ENCODE measurements at regions not wholly inside any gene's neighbourhood (a gene's known extent, or its start where the extent isn't known, plus 50 kb on each side); places are given as distances from the start of the nearest gene placed in this dataset.
A peak's percentile ranks its signal among the peaks of the same experiment; 100 is the strongest.

DNA sequence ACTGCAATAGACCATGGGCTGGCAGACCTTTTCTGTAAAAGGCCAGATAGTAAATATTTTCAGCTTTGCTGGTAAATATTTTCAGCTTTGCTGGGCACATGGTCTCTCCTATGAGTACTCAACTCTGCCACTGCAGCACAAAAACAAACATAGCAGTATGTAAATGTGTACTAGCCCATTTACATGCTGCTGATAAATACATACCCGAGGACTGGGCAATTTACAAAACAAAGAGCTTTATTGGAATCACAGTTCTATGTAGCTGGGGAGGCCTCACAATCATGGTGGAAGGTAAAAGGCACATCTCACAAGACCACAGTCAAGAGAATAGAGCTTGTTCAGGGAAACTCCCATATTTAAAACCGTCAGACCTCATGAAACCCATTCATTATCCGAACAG, 793.0 kb downstream of the EDEM1 start:
- Mint-ChIP-seq H3K36me3 (ENCODE audit: low read depth) (peaks cover 5% of the 10 kb centered on the region), H3K27me3 (ENCODE audit: insufficient read depth) (no peaks in the 10 kb centered on the region), H3K27ac (no peak overlapping the region), H3K9me3 (peaks cover 20% of the 10 kb centered on the region), H3K4me1 (peaks cover 6% of the 10 kb centered on the region), H3K4me3 (no peak overlapping the region)
- no peak overlapping the region for H3K27ac ChIP-seq (ENCODE audit: low read depth, low read length)
- H3K4me1 ChIP-seq (ENCODE audit: control insufficient read depth, insufficient read depth, low read length): peaks cover 3% of the 10 kb centered on the region
- TF ChIP-seq CTCF (conservative IDR thresholded peaks at IDR 0.05): no peak
- H3K36me3 ChIP-seq (ENCODE audit: control insufficient read depth, insufficient read depth, low read length): no peaks in the 10 kb centered on the region
- DNase-seq: no peak
- no peak overlapping the region for H3K4me3 ChIP-seq (ENCODE audit: low read length)
- no peak overlapping the region for H3K9ac ChIP-seq (ENCODE audit: extremely low read depth, low read length, poor library complexity, severe bottlenecking)
- no peaks in the 10 kb centered on the region for H3K27me3 ChIP-seq (ENCODE audit: control insufficient read depth, insufficient read depth, low read length, poor library complexity, severe bottlenecking)
- H3K9me3 ChIP-seq (ENCODE audit: control insufficient read depth, low read length): peaks cover 22% of the 10 kb centered on the region
- WGBS, 2 experiments (ENCODE audit: insufficient coverage in 1 of 2, insufficient read length in 1 of 2): 62 to 100% methylated on average over 1 to 3 of the region's 3 CpGs

GRCh38 chr3:5994651-5995050, 807.1 kb downstream of the EDEM1 start:
- H3K4me3 ChIP-seq (ENCODE audit: low read length): no peak overlapping the region
- no peaks in the 10 kb centered on the region for H3K36me3 ChIP-seq (ENCODE audit: control insufficient read depth, insufficient read depth, low read length)
- Mint-ChIP-seq H3K9me3 (no peaks in the 10 kb centered on the region), H3K4me1 (peaks cover 3% of the 10 kb centered on the region), H3K4me3 (no peak overlapping the region), H3K36me3 (ENCODE audit: low read depth) (no peaks in the 10 kb centered on the region), H3K27ac (no peak overlapping the region), H3K27me3 (ENCODE audit: insufficient read depth) (no peaks in the 10 kb centered on the region)
- H3K27ac ChIP-seq (ENCODE audit: low read depth, low read length): no peak overlapping the region
- TF ChIP-seq CTCF (conservative IDR thresholded peaks at IDR 0.05): no peak
- 80 to 86% methylated on average over 1 of the region's 1 CpG for WGBS, 2 experiments (ENCODE audit: insufficient coverage in 1 of 2, insufficient read length in 1 of 2)
- no peak overlapping the region for H3K9ac ChIP-seq (ENCODE audit: extremely low read depth, low read length, poor library complexity, severe bottlenecking)
- H3K4me1 ChIP-seq (ENCODE audit: control insufficient read depth, insufficient read depth, low read length): no peaks in the 10 kb centered on the region
- no peaks in the 10 kb centered on the region for H3K9me3 ChIP-seq (ENCODE audit: control insufficient read depth, low read length)
- no peaks in the 10 kb centered on the region for H3K27me3 ChIP-seq (ENCODE audit: control insufficient read depth, insufficient read depth, low read length, poor library complexity, severe bottlenecking)
- peak; percentile 54 for DNase-seq

DNA sequence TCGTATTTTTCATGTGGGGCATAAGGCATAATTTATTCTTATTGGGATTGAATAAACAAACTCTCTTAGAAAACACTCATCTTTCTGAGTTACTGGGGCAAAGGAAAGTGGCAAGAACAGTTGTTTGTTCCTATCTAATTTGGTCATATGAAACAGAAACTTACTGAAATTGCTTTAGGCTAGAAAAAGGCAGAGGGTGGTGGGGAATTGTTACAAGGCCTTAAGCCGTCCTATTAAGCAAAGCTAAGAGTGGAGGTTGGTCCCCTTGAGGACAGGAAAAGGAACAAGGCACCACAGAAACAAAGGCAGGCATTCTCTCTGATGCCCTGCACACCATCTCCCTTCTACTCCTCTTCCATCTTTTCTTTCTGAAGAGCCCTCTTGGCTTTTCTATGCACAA, 830.9 kb downstream of the EDEM1 start:
- no peak for DNase-seq
- Mint-ChIP-seq H3K4me1 (no peaks in the 10 kb centered on the region), H3K27ac (no peak overlapping the region), H3K36me3 (ENCODE audit: low read depth) (peaks cover 3% of the 10 kb centered on the region), H3K9me3 (peaks cover 25% of the 10 kb centered on the region), H3K4me3 (no peak overlapping the region), H3K27me3 (ENCODE audit: insufficient read depth) (no peaks in the 10 kb centered on the region)
- peaks cover 6% of the 10 kb centered on the region for H3K9me3 ChIP-seq (ENCODE audit: control insufficient read depth, low read length)
- 90% methylated on average over 2 of the region's 2 CpGs; no CpG with 5 or more reads in 1 of the 2 experiments for WGBS, 2 experiments (ENCODE audit: insufficient coverage in 1 of 2, insufficient read length in 1 of 2)
- no peak overlapping the region for H3K9ac ChIP-seq (ENCODE audit: extremely low read depth, low read length, poor library complexity, severe bottlenecking)
- no peaks in the 10 kb centered on the region for H3K4me1 ChIP-seq (ENCODE audit: control insufficient read depth, insufficient read depth, low read length)
- no peak for TF ChIP-seq CTCF (conservative IDR thresholded peaks at IDR 0.05)
- no peak overlapping the region for H3K4me3 ChIP-seq (ENCODE audit: low read length)
- no peak overlapping the region for H3K27ac ChIP-seq (ENCODE audit: low read depth, low read length)
- no peaks in the 10 kb centered on the region for H3K36me3 ChIP-seq (ENCODE audit: control insufficient read depth, insufficient read depth, low read length)
- H3K27me3 ChIP-seq (ENCODE audit: control insufficient read depth, insufficient read depth, low read length, poor library complexity, severe bottlenecking): no peaks in the 10 kb centered on the region

Data from endodermal cell (in vitro differentiated cells).